SK-MEL-5 (cell line): ENCODE measurements at regions not wholly inside any gene's neighbourhood (a gene's known extent, or its start where the extent isn't known, plus 50 kb on each side); places are given as distances from the start of the nearest gene placed in this dataset.

Source experiments
- DNase-seq: peaks from one replicate; pipeline ENCODE4 v3.0.0-alpha.2; 2016; ENCODE audit warnings: low read depth, low spot score
- in situ Hi-C: cut with HindIII; loops from 2 replicates; pipeline ENCODE4 v1.10.0; 2016; ENCODE audit warnings: low sequenced_read_pairs, high pct_unique_total_duplicates, low pct_unique_long_range_greater_than_20kb

DNA sequence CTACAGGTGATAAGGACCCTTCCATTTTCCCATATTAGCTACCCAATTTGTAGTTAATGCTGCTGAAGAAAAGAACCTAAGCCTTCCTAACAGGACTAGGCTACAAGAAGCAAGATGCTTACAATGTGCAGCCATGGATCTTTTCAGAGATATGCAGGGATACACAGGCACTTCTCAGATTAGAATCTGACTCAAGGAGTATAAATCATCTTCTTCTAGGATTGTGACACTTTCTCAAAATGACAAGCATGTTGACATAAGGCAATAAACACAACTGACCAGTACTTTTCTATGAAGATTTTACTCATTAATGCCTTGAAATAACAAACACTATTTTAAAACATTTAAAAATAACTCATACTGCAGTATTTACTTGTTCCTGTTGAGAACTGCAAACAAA is 127.9 kb upstream of the ACVR2A start:
- in situ Hi-C loops = no loop called here
- no peak for DNase-seq

DNA sequence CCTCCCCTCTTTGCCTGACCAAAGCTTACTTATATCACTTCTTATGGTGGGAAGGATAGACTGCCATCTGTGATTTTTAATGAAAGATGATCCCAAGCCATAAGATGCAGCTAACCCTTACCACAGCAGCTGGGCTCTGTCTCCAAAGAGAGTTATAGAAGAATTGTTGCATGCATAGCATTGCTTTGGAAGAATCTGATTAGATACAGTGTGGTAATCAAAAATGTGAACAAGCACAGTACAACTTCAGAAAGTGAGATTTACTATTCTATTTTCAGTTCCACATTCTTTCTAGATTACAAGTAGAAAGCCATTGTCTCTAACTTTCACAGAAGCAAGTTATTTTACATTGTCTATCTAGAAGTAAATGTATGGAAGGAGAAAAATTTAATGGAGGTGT is 129.0 kb upstream of the ACVR2A start:
- in situ Hi-C loops = no loop called here
- DNase-seq = no peak

DNA sequence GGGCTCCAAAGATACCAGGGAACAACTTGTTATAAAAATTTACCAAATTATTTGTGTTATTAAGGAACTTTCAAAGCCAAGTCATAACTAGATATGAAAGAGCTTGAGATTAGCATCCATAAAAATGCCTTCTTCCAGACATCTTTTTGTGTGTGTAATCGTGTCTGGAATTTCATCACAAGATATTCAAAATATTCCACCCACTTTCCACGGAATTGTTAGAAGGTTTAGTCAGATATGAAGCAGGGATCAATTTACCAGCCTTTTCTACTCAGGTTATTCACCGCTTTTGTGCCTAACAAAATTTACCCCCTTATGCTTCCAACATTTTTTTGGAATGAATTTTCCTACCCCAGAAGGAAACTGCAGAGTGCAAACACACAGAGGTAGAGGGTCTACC is 130.2 kb upstream of the ACVR2A start:
- DNase-seq = no peak
- in situ Hi-C loops = no loop called here

DNA sequence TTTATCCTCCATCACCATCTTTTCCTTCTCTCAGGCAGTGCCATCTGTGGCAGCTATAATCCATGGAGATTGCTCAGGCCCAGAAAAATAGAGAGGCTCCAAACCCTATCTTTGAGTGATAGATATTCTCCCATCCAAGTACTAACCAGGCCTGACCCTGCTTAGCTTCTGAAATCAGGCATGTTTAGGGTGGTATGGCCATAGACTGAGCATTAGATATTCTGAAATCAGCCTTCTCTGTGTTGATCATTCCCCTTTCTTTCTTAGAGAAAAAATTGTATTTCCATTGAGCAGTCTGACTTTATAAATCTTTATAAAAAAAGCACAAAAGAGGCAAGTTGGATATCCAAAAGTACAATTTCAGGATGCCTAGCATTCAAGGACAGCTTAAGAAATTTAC is 131.5 kb upstream of the ACVR2A start:
- in situ Hi-C loops = no loop called here
- no peak for DNase-seq

DNA sequence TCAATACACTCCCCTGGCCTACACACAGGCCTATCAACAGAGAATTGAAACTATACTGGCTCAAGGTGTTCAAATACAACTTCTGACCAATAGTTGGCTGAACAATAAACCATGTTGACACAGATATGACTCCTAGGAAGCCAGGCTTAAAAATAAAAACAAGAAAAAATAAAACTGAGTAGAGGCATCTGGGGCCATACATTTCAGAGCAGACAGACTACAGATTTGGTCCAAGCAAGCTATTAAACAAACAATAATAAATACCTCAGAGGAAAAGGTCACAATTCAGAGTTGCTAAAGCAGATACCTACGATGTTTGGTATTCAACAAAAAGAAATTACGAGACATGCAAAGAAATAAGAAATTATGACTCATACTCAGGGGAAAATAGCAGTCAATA is 132.8 kb upstream of the ACVR2A start:
- in situ Hi-C loops = no loop called here
- no peak for DNase-seq

DNA sequence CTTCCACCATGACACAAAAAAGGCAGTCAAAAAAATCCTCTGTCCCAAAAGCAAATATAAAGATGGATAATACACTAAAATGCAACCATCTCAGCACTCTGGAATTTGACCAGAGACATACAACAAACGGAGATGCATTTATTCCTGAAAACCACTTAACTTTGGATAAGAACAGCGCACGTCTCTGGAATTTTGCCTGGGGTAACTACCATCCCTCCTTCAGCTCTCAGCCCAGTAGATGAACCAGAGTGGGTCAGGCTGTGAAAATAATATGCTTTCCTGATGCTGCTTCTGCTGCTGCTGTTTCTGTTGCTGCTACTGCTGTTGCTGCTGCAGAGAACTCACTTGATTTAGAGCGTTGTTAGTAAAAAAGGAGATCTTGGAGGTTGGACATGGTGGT is 133.8 kb upstream of the ACVR2A start:
- DNase-seq = no peak
- in situ Hi-C loops = no loop called here

DNA sequence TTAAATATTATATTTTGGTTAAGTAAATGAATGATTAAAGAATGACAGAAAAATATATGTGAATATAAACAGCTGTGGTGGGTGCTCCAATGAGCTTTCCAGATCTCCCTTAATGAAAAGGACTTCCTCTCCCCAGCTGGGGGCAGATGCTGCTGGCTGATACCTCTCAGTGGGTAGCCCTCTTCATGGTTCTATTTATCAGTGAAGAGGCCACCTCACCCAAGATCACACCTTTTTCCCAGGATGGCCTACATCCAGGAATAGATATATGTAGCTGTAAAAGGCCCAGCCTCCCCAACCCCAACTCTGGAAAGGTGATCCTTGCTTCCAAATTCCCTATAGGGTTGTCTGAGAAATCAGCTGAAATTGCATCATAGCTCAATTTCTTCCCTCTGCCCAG is 135.2 kb upstream of the ACVR2A start:
- in situ Hi-C loops = no loop called here
- no peak for DNase-seq

DNA sequence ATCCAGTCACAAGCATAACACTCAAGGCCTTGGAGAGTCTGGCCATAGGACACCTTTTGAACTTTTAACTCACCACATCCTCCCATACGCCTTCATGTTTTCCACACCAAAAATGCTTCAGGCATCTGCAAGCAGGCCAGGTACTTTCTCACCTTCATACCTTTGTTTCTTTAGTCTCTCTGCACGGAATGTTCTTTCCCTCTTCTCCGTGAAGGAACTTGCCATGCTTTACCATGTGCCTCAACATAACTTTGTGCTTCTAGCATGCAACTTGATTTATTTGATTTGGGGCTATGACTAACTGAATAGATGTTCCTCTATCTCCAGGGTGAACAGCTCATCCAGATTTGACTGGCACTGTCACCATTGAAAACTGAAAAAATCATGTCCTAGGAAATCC is 141.7 kb upstream of the ACVR2A start:
- DNase-seq = no peak
- in situ Hi-C loops = no loop called here

DNA sequence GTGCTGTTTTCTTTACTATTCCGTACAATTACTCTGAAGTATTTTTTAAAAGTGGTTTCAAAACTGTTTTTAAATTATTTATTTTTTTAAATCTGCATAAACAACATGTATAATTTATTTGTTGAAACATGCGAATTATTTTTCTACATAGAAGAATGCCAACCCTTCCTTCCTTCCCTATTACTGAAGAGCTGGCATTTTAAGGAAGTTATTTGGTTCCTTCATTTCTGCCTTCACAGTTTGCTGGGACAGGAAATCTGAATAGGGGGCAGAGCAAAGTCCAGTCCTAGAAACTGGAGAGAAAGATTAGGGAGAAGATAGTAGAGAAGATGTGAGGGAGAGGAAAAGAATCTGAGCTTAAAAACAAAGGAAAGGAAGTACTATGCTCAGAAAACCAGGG is 146.7 kb upstream of the ACVR2A start:
- in situ Hi-C loops = no loop called here
- no peak for DNase-seq

DNA sequence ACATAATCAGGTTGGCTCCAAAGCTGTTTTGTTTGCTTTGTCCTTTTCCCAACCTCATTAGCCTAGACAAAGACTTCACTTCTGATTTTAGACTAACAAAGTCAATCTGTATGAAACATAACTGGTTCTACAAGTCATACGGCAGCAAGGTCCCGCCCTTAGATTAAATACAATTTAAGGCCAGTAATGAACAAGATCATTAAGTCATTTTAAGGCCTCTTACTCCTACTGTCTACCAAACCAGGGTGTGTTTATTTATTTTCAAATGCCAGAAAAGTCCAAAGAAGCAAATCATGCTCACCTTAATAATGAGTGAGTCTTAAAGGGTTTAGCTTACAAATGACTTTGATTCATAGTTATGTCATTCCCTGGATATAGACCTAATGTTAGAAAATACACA is 148.4 kb upstream of the ACVR2A start:
- in situ Hi-C loops = no loop called here
- DNase-seq = no peak

DNA sequence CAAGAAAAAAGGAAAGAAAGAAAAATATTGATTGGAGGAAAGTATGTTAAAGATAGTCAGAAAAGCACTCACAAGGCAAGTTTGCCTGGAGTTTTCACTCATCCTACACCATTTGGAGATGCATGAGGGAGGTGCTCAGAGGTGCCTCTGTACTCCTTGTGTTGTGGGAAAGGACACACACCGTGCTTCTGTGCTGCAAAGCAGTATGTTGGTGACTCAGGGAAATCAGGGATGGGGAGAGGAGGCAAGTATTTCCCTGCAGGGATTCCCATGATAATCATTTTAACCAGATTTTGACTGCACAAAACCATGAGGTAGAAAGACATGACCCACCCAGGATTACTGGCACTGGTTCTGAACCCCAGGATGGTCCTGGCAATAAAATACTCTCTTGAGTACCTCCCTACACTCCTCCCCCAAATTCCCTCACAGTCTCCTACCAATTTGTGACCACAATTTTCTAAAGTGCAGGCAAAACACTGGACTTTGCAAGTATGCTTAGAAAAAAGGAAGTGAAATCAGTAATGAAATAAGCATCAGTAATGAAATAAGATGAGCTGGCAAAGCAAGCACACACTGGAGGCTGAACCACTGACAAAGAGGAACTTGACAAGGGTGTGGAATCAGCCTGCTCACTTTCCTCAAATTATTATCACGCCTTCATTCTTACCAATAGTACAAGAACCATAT is 155.5 kb upstream of the ACVR2A start:
- in situ Hi-C loops = no loop called here

DNA sequence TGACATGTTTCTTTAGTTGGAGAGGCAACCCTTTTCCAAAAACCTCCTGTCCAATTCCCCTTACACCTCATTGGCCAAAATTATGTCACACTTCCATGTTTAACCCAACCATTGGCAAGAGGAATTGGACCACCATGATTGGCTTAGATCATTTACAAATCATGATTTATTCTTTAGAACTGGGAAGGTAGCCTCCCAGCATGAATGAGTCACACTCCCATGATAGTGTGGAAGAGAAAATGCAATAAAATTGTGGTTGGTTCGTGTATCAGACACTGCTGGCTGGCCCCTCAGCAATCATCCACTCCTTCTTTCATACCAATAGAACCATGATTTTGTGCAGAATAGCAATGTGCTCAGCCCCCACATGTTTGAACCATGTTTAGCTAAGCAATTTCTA is 156.6 kb upstream of the ACVR2A start:
- DNase-seq = no peak
- in situ Hi-C loops = no loop called here

More for the DNA sequence above, 155.5 kb upstream of the ACVR2A start:
- DNase-seq = no peak

DNA sequence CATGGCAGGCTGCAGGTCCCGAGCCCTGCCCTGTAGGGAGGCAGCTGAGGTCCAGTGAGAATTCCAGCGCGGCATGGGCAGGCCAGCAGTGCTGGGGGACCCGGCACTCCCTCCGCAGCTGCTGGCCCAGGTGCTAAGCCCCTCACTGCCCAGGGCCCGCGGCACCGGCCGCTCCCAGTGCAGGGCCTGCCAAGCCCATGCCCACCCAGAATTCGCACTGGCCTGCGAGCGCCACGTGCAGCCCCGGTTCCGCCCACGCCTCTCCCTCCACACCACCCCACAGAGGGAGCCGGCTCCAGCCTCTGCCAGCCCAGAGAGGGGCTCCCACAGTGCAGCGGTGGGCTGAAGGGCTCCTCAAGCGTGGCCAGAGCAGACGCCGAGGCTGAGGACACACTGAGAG is 158.5 kb upstream of the ACVR2A start:
- no peak for DNase-seq
- in situ Hi-C loops = no loop called here

DNA sequence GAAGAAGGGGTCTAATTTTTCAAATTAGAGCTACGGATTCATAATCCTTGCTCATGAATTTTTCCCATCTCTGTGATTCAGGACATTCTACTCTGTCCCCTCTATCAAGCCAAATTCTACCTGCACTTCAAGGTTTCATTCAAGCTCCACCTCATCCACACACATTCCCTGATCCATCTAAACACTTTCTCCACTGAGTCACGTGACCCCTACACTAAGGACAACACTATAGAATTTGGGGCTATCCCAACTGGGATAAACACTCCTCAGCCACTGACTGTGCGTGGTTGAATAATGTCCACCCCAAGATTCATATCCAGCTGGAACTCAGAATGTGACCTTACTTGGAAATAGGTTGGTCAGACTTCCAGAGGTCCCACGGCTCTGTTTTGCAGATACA is 159.9 kb upstream of the ACVR2A start:
- no peak for DNase-seq
- in situ Hi-C loops = no loop called here

DNA sequence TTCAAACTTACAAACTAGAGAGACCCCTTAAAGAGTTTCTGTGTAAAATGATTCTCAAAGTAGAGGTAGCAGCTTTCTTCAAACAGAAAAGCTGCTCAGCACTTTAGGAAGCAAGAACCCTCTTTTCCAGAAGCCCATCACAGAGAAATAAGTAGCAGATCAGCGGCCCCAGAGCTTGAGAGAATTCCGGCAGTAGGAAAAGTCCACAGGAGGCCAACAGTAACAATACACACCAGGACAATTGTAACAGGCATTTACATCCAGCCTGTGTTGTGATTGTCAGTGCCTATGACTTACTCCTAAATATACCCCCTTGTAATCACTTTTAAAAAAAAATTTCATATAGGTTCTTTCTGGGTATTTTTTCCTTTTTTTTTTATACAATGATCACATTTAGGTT is 161.4 kb upstream of the ACVR2A start:
- no peak for DNase-seq
- in situ Hi-C loops = no loop called here

DNA sequence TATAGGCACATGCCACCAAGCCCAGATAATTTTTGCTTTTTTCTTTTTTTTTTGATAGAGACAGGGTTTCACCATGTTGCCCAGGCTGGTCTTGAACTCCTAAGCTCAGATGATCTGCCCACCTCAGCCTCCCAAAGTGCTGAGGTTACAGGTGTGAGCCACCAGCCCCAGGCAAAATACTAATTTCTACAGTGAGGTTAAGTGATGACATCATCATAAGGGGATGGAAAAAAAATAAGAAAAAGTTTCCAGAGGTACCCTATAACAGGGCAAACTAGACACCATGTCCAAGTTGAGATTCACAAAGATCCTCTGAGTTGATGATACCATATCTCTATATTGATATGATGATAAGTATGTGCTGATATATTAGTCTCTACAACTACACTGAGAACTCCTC is 163.7 kb upstream of the ACVR2A start:
- in situ Hi-C loops = no loop called here
- no peak for DNase-seq

DNA sequence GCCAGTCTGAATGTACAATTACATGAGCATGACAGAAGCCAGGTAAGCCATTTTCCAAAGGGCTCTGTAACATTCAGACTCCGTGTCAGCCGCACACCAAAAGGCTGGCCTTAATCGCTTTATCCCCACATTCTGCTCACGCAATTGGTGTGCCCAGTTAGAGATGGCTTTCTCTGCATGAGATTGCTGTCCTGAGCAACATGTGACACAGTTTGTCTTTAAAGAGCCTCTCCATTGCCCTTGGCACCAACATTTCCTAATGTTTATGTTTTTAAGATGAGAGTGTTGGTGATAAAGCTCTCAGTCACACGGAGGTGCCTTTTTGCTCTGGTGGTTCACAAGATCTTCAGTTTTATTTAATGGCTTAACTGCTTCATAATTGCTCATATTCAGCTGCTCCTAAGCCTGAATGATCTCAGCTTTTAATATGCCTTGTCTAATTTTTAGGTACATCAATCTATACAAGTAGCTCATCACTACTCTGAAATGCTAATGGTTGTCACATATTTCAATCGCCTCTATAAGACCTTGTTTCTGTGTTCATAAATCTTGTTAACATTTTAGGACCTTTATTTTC is 164.8 kb upstream of the ACVR2A start:
- DNase-seq = no peak
- in situ Hi-C loops = no loop called here

DNA sequence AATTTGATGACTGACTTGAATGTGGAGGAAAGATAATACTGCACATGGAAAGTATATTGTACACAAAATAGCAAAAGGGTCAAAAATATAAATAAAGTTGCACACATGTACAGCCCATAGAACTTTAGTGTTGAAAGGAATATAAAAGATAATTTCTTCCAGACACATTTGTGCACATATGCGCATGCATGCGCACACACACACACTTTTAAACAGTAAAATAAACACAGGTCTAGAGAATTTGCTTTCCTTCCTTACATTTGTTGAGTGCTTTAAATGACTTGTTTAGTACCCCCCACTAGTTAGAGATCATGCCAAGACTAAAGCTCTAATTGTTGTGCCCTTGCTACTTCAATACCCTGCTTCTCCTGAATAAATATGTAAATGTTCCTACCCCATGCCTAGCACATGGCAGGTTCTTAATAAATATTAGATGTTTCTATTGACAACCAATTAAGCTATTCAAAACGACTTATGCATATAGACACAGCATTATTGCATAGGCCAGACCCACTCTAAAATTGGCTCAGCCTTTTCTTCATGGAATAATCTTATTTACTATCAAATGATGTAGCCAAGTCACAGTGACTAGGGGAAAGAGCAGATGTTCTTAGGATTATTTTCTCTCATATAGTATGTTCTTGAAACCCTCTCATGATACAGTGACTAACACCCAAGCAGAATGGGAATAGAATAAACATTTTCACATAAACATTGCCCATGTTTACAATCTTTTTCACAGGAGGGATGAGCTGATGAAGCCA is 165.5 kb upstream of the ACVR2A start:
- no peak for DNase-seq
- in situ Hi-C loops = no loop called here

DNA sequence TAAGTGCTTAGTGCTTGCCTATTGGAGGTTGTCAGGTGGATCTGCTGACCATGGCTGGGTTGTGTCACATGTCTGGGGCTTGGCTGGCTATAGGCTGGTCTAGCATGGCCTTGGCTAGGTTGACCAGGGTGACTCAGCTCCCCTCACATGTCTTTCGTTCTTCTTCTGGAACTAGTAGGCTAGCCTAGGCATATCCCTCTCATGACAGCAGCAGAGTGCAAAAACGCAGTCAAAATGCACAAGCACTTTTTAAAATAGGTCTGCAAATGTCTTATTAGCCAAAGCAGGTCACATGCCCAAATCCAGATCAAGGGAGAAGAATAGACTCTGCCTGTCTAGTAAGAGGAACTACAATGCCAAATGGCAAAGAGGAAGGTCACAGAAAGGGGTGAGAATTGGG is 179.7 kb upstream of the ACVR2A start:
- in situ Hi-C loops = no loop called here
- no peak for DNase-seq
